A673 (cell line): ENCODE measurements at regions not wholly inside any gene's neighbourhood (a gene's known extent, or its start where the extent isn't known, plus 50 kb on each side); places are given as distances from the start of the nearest gene placed in this dataset.

Experiments used
- CTCF ChIP-seq: fragments of 300-800, 200-600 bp; sonication (generic); conservative IDR thresholded peaks from 2 replicates; pipeline ENCODE4 v1.5.1; 2017; ENCODE audit warnings: low read depth, mild to moderate bottlenecking, antibody characterized with exemption, low read length, moderate library complexity, mixed read lengths
- EZH2 ChIP-seq: fragments of 200-600 bp; sonication (generic); IDR thresholded peaks from 2 replicates; pipeline ENCODE4 v1.6.1; 2017; ENCODE audit warnings: borderline replicate concordance, low read depth, mild to moderate bottlenecking, mixed read lengths, antibody characterized with exemption, low read length; ENCODE audit not compliant: poor library complexity, severe bottlenecking

GRCh38 chr11:116312570-116313391 is 460.0 kb downstream of the BUD13 start:
- no peak for TF ChIP-seq CTCF
- TF ChIP-seq EZH2 = no peak
